Hepatocyte (in vitro differentiated cells): ENCODE measurements at regions not wholly inside any gene's neighbourhood (a gene's known extent, or its start where the extent isn't known, plus 50 kb on each side); places are given as distances from the start of the nearest gene placed in this dataset.

ENCODE experiments used
- DNase-seq: peaks from one replicate; pipeline ENCODE4 v3.0.0-alpha.2; 2016; ENCODE audit warnings: low spot score
- H2AFZ ChIP-seq: fragments of 200-600 bp; sonication (generic); 2 replicates; pipeline ENCODE4 v1.6.0; 2016; ENCODE audit warnings: antibody characterized with exemption, mild to moderate bottlenecking
- H3K27ac ChIP-seq: fragments of 200-600 bp; sonication (generic); 2 replicates; pipeline ENCODE4 v1.5.1; 2016; ENCODE audit warnings: mild to moderate bottlenecking
- H3K27me3 ChIP-seq: fragments of 200-600 bp; sonication (generic); 2 replicates; pipeline ENCODE4 v1.6.1; 2016
- H3K36me3 ChIP-seq: fragments of 200-600 bp; sonication (generic); replicated peaks from 2 replicates; pipeline ENCODE4 v1.5.1; 2016; ENCODE audit warnings: low read depth; ENCODE audit not compliant: insufficient read depth
- H3K4me1 ChIP-seq: fragments of 200-600 bp; sonication (generic); 2 replicates; pipeline ENCODE4 v1.5.1; 2016; ENCODE audit warnings: mild to moderate bottlenecking, moderate library complexity; ENCODE audit not compliant: insufficient read depth
- H3K4me2 ChIP-seq: fragments of 200-600 bp; sonication (generic); 2 replicates; pipeline ENCODE4 v1.6.0; 2016
- H3K4me3 ChIP-seq: fragments of 200-600 bp; sonication (generic); 2 replicates; pipeline ENCODE4 v1.5.1; 2016; ENCODE audit warnings: mild to moderate bottlenecking
- H3K79me2 ChIP-seq: fragments of 200-600 bp; sonication (generic); 2 replicates; pipeline ENCODE4 v1.6.0; 2017; ENCODE audit warnings: mild to moderate bottlenecking
- H3K9me2 ChIP-seq: fragments of 200-600 bp; sonication (generic); replicated peaks from 2 replicates; pipeline ENCODE4 v1.6.0; 2017; ENCODE audit warnings: mild to moderate bottlenecking; ENCODE audit not compliant: insufficient read depth
- H3K9me3 ChIP-seq: fragments of 200-600 bp; sonication (generic); 2 replicates; pipeline ENCODE4 v1.5.1; 2016; ENCODE audit warnings: low read depth, mild to moderate bottlenecking
- H4K20me1 ChIP-seq: fragments of 200-600 bp; sonication (generic); 2 replicates; pipeline ENCODE4 v1.6.0; 2016; ENCODE audit warnings: mild to moderate bottlenecking; ENCODE audit not compliant: insufficient read depth, poor library complexity, severe bottlenecking
- EZH2 ChIP-seq: fragments of 200-600 bp; sonication (generic); IDR thresholded peaks from 2 replicates; pipeline ENCODE4 v1.6.1; 2016; ENCODE audit warnings: antibody characterized with exemption, mild to moderate bottlenecking, borderline replicate concordance
- EZH2phosphoT487 ChIP-seq: fragments of 200-600 bp; sonication (generic); IDR thresholded peaks from one replicate; pipeline ENCODE4 v1.6.1; 2018; ENCODE audit warnings: antibody characterized with exemption, mild to moderate bottlenecking, low read depth, moderate library complexity; ENCODE audit not compliant: unreplicated experiment, severe bottlenecking
- WGBS: methylation state at CpG from one replicate; pipeline ENCODE4 v1.1.6; 2016; ENCODE audit warnings: low lambda C conversion rate; ENCODE audit errors: missing lambda C conversion rate; 5-methylcytosine and 5-hydroxymethylcytosine counted together
- TF ChIP-seq, protein P1 (sequence below): fragments of 200-600 bp; sonication (generic); IDR thresholded peaks from 2 replicates; pipeline ENCODE4 v1.5.1; 2016; ENCODE audit warnings: antibody characterized with exemption, mild to moderate bottlenecking; ENCODE audit not compliant: poor library complexity

DNA sequence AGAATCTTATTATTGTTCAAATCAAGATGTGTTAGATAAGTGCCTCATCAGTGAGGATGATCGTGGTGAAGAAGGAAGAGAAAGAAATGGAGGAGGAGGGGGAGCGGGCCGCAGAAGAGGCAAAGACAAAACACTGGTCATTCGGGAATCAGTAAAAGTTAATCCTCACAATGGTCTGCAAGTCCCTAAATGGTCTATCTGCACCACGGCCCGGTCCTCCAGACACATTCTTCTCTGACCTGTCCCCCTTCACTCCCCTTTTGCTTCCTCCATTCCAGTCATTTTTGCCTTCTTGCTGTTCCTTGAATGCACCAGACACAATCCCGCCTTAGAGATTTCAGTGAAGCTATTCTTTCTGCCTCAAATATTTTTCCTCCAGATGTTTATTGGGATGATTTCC, 240.1 kb upstream of the ADGRL2 start:
- DNase-seq, result no peak
- Histone ChIP-seq H3K9me2 (no peaks in the 10 kb centered on the region), H3K4me3 (no peak overlapping the region), H2AFZ (no peak overlapping the region), H4K20me1 (no peaks in the 10 kb centered on the region), H3K4me2 (no peak overlapping the region), H3K36me3 (no peaks in the 10 kb centered on the region), H3K9me3 (no peaks in the 10 kb centered on the region), H3K4me1 (no peaks in the 10 kb centered on the region), H3K79me2 (no peaks in the 10 kb centered on the region), H3K27ac (no peak overlapping the region), H3K27me3 (no peaks in the 10 kb centered on the region)
- TF ChIP-seq, protein P1, sequence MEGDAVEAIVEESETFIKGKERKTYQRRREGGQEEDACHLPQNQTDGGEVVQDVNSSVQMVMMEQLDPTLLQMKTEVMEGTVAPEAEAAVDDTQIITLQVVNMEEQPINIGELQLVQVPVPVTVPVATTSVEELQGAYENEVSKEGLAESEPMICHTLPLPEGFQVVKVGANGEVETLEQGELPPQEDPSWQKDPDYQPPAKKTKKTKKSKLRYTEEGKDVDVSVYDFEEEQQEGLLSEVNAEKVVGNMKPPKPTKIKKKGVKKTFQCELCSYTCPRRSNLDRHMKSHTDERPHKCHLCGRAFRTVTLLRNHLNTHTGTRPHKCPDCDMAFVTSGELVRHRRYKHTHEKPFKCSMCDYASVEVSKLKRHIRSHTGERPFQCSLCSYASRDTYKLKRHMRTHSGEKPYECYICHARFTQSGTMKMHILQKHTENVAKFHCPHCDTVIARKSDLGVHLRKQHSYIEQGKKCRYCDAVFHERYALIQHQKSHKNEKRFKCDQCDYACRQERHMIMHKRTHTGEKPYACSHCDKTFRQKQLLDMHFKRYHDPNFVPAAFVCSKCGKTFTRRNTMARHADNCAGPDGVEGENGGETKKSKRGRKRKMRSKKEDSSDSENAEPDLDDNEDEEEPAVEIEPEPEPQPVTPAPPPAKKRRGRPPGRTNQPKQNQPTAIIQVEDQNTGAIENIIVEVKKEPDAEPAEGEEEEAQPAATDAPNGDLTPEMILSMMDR, result no peak
- TF ChIP-seq EZH2, result no peak
- no peak for TF ChIP-seq EZH2phosphoT487
- WGBS, result 76% methylated on average over 7 of the region's 7 CpGs

DNA sequence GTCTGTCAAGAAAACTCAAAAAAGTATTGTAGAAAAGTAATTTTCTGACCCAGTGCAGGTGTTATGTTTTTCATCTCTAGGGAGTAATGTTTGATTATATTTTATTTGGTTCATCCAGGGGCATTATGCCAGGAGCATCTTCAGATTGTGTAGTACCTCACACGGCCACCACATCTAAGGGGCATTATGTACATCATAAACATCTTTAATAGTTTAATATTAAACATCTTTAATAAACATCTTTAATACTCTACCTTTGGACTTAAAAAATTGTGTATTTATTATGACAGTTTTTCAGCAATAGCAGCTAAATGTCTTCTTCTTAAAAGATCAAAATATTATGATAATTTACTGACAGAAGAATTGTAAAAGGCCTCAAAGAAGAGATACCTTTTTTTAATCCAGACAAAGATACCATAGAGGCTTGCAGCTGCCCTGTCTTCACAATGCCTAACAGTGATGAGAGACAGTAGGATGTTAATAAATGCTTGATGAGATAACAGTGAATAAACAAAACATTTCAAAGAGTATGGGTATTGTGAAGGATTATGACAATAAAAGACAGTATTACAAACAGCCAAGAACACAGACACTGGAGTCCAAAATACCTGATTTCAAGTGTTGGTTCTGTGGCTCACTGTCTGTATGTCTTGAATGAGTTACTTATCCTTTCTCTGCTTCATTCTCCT, 240.9 kb upstream of the ADGRL2 start:
- H4K20me1 ChIP-seq, result no peaks in the 10 kb centered on the region
- no peak for DNase-seq
- no peak overlapping the region for H3K4me2 ChIP-seq
- no peaks in the 10 kb centered on the region for H3K4me1 ChIP-seq
- no peaks in the 10 kb centered on the region for H3K79me2 ChIP-seq
- no peaks in the 10 kb centered on the region for H3K9me2 ChIP-seq
- H3K27ac ChIP-seq, result no peak overlapping the region
- no peaks in the 10 kb centered on the region for H3K36me3 ChIP-seq
- no peak overlapping the region for H2AFZ ChIP-seq
- no peaks in the 10 kb centered on the region for H3K27me3 ChIP-seq
- H3K4me3 ChIP-seq, result no peak overlapping the region
- 78% methylated on average over 1 of the region's 1 CpG for WGBS
- TF ChIP-seq EZH2phosphoT487, result no peak
- no peak for TF ChIP-seq EZH2
- TF ChIP-seq, protein P1, result no peak
- no peaks in the 10 kb centered on the region for H3K9me3 ChIP-seq

DNA sequence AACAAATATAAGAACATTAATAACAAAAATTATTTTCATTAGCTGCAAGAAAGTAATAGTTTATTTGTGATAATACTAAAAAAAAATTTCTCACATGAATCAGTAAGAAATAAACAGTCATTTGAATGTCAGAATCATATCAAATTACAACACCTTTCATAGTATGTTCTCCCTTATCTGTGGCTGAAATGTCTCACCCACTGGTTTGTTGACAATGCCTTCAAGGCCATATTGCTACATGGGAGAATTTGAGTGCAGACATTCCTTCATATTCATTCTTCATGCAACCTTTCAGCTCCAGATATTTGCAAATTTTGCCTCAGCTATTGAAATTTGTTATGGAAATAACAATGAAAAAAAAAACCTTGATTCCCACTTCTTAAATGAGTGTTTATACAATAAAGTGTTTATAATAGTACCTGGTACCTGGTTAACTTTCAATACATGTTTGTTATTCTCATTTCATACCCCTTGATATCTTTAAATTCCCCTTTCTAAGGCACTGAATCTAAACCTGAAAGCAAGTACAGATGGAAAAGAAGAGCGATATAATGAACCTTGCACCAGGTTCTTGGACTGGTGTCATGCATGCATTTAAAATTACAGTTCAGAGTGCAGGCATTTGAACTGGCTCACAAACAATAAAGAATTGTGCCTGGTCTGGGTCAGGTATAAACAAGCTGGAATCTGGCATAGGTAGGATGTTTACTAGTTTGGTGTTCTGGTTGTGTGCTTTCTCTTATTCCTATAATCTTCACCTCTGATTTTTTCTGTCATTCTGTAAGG, 242.2 kb upstream of the ADGRL2 start:
- DNase-seq, result no peak
- Histone ChIP-seq H3K79me2 (no peaks in the 10 kb centered on the region), H2AFZ (no peak overlapping the region), H3K9me3 (no peaks in the 10 kb centered on the region), H3K4me1 (no peaks in the 10 kb centered on the region), H3K27me3 (no peaks in the 10 kb centered on the region), H3K4me2 (no peak overlapping the region), H3K27ac (no peak overlapping the region), H3K9me2 (no peaks in the 10 kb centered on the region), H4K20me1 (no peaks in the 10 kb centered on the region), H3K36me3 (no peaks in the 10 kb centered on the region), H3K4me3 (no peak overlapping the region)
- WGBS, result 91% methylated on average over 1 of the region's 1 CpG
- TF ChIP-seq, protein P1, result no peak
